Naive thymus-derived CD4-positive, alpha-beta T cell (primary cell): ENCODE measurements at regions not wholly inside any gene's neighbourhood (a gene's known extent, or its start where the extent isn't known, plus 50 kb on each side); places are given as distances from the start of the nearest gene placed in this dataset.

Experiments
- ATAC-seq: fragments of 150-1000 bp; cut with Tn5 transposase; 2 replicates; pipeline ENCODE4 v1.10.0; 2021; ENCODE audit warnings: mild to moderate bottlenecking, moderate library complexity
- CTCF ChIA-PET: fragments of 350-600 bp; sonication (Branson Sonifier 250); formaldehyde crosslinking; loops from one replicate; lab custom pipeline; 2021; ENCODE audit warnings: antibody characterized with exemption; lab: Charles Lee
- POLR2A ChIA-PET: fragments of 350-600 bp; sonication (Branson Sonifier 250); formaldehyde crosslinking; loops from one replicate; lab custom pipeline; 2021; ENCODE audit warnings: antibody characterized with exemption, inconsistent platforms; lab: Charles Lee
- DNase-seq, 9 donors: peaks; one replicate each; pipeline versions ENCODE4 v3.0.0 to v3.0.0-alpha.2; 2020 to 2022; ENCODE audit warnings: mixed read lengths in 1 of 9
- H3K27ac ChIP-seq: one replicate; pipeline ENCODE4 v1.7.0; 2013; ENCODE audit warnings: mild to moderate bottlenecking, low read depth, low read length, moderate library complexity
- H3K27me3 ChIP-seq, 2 donors: one replicate each; pipeline ENCODE4 v1.7.0; 2013; ENCODE audit warnings: low read length in 2 of 2, mild to moderate bottlenecking in 2 of 2, moderate library complexity in 2 of 2; ENCODE audit not compliant: control insufficient read depth in 2 of 2, insufficient read depth in 2 of 2
- H3K36me3 ChIP-seq, 3 experiments: 1 replicate in 2 of 3; 2 replicates in 1 of 3; pipeline ENCODE4 v1.7.0; 2013; ENCODE audit warnings: low read length in 3 of 3, mild to moderate bottlenecking in 3 of 3, moderate library complexity in 1 of 3; ENCODE audit not compliant: insufficient read depth in 3 of 3, control insufficient read depth in 2 of 3
- H3K4me1 ChIP-seq, 2 donors: one replicate each; pipeline ENCODE4 v1.7.0; 2013; ENCODE audit warnings: low read length in 2 of 2, mild to moderate bottlenecking in 2 of 2, moderate library complexity in 1 of 2; ENCODE audit not compliant: control insufficient read depth in 2 of 2, insufficient read depth in 2 of 2
- H3K4me3 ChIP-seq: 2 replicates; pipeline ENCODE4 v1.7.0; 2013; ENCODE audit warnings: mild to moderate bottlenecking, low read length
- H3K9me3 ChIP-seq, 3 experiments: 1 replicate in 2 of 3; 2 replicates in 1 of 3; pipeline ENCODE4 v1.7.0; 2013; ENCODE audit warnings: low read length in 3 of 3; ENCODE audit not compliant: control insufficient read depth in 2 of 3
- H3K27ac Mint-ChIP-seq, 9 donors: one replicate each; pipeline ENCODE4 v1.8.0; 2020 to 2022; ENCODE audit warnings: mixed read lengths in 9 of 9, mild to moderate bottlenecking in 8 of 9, moderate library complexity in 5 of 9, inconsistent platforms in 2 of 9
- H3K27me3 Mint-ChIP-seq, 5 donors: one replicate each; pipeline ENCODE4 v1.8.0; 2021 to 2022; ENCODE audit warnings: mixed read lengths in 5 of 5, mild to moderate bottlenecking in 1 of 5
- H3K36me3 Mint-ChIP-seq, 5 donors: one replicate each; pipeline ENCODE4 v1.8.0; 2020 to 2022; ENCODE audit warnings: mixed read lengths in 5 of 5, mild to moderate bottlenecking in 3 of 5, inconsistent platforms in 1 of 5
- H3K4me1 Mint-ChIP-seq, 7 donors: one replicate each; pipeline ENCODE4 v1.8.0; 2020 to 2022; ENCODE audit warnings: mixed read lengths in 7 of 7, mild to moderate bottlenecking in 3 of 7, inconsistent platforms in 1 of 7
- H3K4me3 Mint-ChIP-seq, 10 donors: one replicate each; pipeline ENCODE4 v1.8.0; 2020 to 2022; ENCODE audit warnings: mild to moderate bottlenecking in 10 of 10, mixed read lengths in 10 of 10, moderate library complexity in 6 of 10, inconsistent platforms in 2 of 10
- H3K9me3 Mint-ChIP-seq, 11 donors: one replicate each; pipeline ENCODE4 v1.8.0; 2020 to 2022; ENCODE audit warnings: mixed read lengths in 11 of 11, mild to moderate bottlenecking in 4 of 11, inconsistent platforms in 1 of 11, moderate library complexity in 1 of 11
- intact Hi-C, 2 donors: fragments of 100-400 bp; cut with micrococcal nuclease; formaldehyde crosslinking; loops; one replicate each; pipeline ENCODE4 v1.15.1; 2023

GRCh38 chr5:105953616-105954015, 1717.1 kb downstream of the EFNA5 start:
- H3K27me3 ChIP-seq, result no peaks in the 10 kb centered on the region
- ChIA-PET POLR2A (no interaction called here), CTCF (no interaction called here)
- H3K4me1 Mint-ChIP-seq, result no peaks in the 10 kb centered on the region
- ATAC-seq (no peak), DNase-seq (no peak)
- H3K4me3 ChIP-seq, result no peak overlapping the region
- H3K27me3 Mint-ChIP-seq, result no peaks in the 10 kb centered on the region
- peaks cover 0 to 12% (median 0%) of the 10 kb centered on the region in 11 donors for H3K9me3 Mint-ChIP-seq
- H3K36me3 ChIP-seq, result no peaks in the 10 kb centered on the region
- no peak overlapping the region for H3K27ac ChIP-seq
- H3K27ac Mint-ChIP-seq, result no peak overlapping the region
- no peaks in the 10 kb centered on the region for H3K36me3 Mint-ChIP-seq
- intact Hi-C loops, result no loop called here
- no peaks in the 10 kb centered on the region for H3K9me3 ChIP-seq
- no peak overlapping the region for H3K4me3 Mint-ChIP-seq
- H3K4me1 ChIP-seq, result no peaks in the 10 kb centered on the region

DNA sequence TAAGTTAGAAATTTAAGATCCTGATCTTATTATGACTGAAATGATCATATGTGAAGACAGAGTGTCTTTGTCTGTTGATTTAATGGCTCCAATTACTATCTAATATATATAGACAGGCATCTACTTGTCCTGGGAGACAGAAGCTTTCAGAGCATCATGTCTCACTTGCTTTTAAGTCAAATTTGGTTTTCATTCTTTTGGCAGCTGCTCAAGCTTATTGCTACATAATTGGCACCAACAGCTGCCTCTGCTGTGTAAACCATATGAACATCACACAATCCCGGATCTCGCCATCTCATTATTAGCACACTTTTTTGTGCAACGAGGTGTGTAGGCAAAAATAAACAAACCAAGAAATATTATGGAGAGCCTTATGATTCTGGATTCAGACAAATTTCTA, 1717.9 kb downstream of the EFNA5 start:
- no peaks in the 10 kb centered on the region for H3K9me3 ChIP-seq
- peaks cover 0 to 11% (median 0%) of the 10 kb centered on the region in 11 donors for H3K9me3 Mint-ChIP-seq
- no peak overlapping the region for H3K4me3 ChIP-seq
- no peaks in the 10 kb centered on the region for H3K36me3 ChIP-seq
- H3K27ac ChIP-seq, result no peak overlapping the region
- no peaks in the 10 kb centered on the region for H3K27me3 ChIP-seq
- H3K4me3 Mint-ChIP-seq, result no peak overlapping the region
- no peaks in the 10 kb centered on the region for H3K4me1 Mint-ChIP-seq
- H3K4me1 ChIP-seq, result no peaks in the 10 kb centered on the region
- H3K27me3 Mint-ChIP-seq, result no peaks in the 10 kb centered on the region
- CTCF ChIA-PET, result no interaction called here
- DNase-seq (no peak), ATAC-seq (no peak)
- H3K27ac Mint-ChIP-seq, result no peak overlapping the region
- POLR2A ChIA-PET, result no interaction called here
- no peaks in the 10 kb centered on the region for H3K36me3 Mint-ChIP-seq
- intact Hi-C loops, result no loop called here

GRCh38 chr5:105947461-105947860, 1723.3 kb downstream of the EFNA5 start:
- Histone ChIP-seq H3K36me3 (no peaks in the 10 kb centered on the region), H3K9me3 (no peaks in the 10 kb centered on the region), H3K27me3 (no peaks in the 10 kb centered on the region), H3K27ac (no peak overlapping the region), H3K4me1 (no peaks in the 10 kb centered on the region), H3K4me3 (no peak overlapping the region)
- intact Hi-C loops, result no loop called here
- H3K27ac Mint-ChIP-seq, result no peak overlapping the region
- H3K9me3 Mint-ChIP-seq, result peaks cover 0 to 18% (median 3%) of the 10 kb centered on the region in 11 donors
- H3K4me3 Mint-ChIP-seq, result no peak overlapping the region
- ATAC-seq (no peak), DNase-seq (no peak)
- H3K4me1 Mint-ChIP-seq, result no peaks in the 10 kb centered on the region
- H3K27me3 Mint-ChIP-seq, result no peaks in the 10 kb centered on the region
- no peaks in the 10 kb centered on the region for H3K36me3 Mint-ChIP-seq
- ChIA-PET CTCF (no interaction called here), POLR2A (no interaction called here)

DNA sequence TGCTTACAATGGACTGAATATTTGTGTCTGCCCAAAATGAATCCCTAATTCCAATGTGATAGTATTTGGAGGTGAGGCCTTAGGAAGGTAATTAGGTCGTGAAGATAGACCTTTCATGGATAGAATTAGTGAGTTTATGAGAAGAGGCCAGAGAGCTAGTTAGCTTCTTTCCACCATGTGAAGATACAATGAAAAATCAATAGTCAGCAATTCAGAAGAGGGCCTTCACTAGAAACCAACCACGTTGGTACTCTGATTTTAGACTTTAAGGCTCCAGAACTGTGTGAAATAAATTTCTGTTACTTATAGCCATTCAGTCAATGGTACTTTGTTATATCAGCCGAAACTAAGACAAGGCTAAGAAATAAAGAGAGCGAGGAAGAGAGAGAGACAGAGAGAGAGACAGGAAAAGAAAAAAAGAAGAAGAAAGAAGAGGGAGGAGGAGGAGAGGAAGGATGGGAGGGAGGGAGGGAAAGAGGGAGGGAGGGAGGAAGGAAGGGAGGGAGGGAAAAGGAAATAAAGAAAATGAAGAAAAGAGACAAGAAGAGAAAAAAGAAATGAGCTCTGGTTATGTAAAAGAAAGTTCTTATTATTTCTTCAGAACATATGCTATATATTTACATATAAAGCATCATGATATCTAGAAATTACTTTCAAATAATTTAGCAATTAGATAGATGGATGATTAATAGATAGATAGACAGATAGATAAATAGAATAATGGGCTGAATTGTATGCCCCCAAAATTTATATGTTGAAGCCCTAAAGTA, 1725.3 kb downstream of the EFNA5 start:
- no peaks in the 10 kb centered on the region for H3K4me1 Mint-ChIP-seq
- DNase-seq, result no peak
- CTCF ChIA-PET, result no interaction called here
- ATAC-seq, result no peak
- no peaks in the 10 kb centered on the region for H3K27me3 Mint-ChIP-seq
- H3K36me3 Mint-ChIP-seq, result no peaks in the 10 kb centered on the region
- POLR2A ChIA-PET, result no interaction called here
- no peak overlapping the region for H3K27ac ChIP-seq
- intact Hi-C loops, result no loop called here
- H3K27me3 ChIP-seq, result no peaks in the 10 kb centered on the region
- H3K9me3 Mint-ChIP-seq, result peaks cover 0 to 18% (median 4%) of the 10 kb centered on the region in 11 donors
- H3K36me3 ChIP-seq, result no peaks in the 10 kb centered on the region
- H3K4me1 ChIP-seq, result no peaks in the 10 kb centered on the region
- H3K4me3 ChIP-seq, result no peak overlapping the region
- no peaks in the 10 kb centered on the region for H3K9me3 ChIP-seq
- no peak overlapping the region for H3K4me3 Mint-ChIP-seq
- H3K27ac Mint-ChIP-seq, result no peak overlapping the region

DNA sequence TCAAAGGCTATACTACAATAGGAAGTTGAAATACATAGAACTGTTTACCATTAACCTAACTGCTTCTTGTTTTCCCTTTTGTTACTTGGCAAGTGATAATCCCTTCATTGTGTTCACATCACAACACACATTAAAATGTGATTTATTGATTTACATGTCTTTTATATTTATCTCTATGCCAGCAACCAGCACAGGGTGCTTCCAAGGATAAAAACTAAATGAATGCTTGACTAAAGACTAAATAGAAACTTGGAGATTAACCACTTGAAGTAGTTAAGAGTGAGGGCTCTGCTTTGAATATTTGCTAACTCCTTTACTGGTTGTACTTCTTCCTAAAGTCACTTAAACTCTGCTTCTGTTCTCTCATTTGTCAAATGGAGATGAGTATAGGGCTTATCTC, 1730.6 kb downstream of the EFNA5 start:
- POLR2A ChIA-PET, result no interaction called here
- Mint-ChIP-seq H3K36me3 (no peaks in the 10 kb centered on the region), H3K4me3 (no peak overlapping the region), H3K27me3 (no peaks in the 10 kb centered on the region), H3K4me1 (no peaks in the 10 kb centered on the region), H3K9me3 (peaks cover 4 to 21% (median 10%) of the 10 kb centered on the region in 11 donors), H3K27ac (no peak overlapping the region)
- Histone ChIP-seq H3K36me3 (no peaks in the 10 kb centered on the region), H3K4me1 (no peaks in the 10 kb centered on the region), H3K4me3 (no peak overlapping the region), H3K27ac (no peak overlapping the region), H3K9me3 (no peaks in the 10 kb centered on the region), H3K27me3 (no peaks in the 10 kb centered on the region)
- CTCF ChIA-PET, result no interaction called here
- no peak for DNase-seq
- intact Hi-C loops, result no loop called here
- no peak for ATAC-seq

DNA sequence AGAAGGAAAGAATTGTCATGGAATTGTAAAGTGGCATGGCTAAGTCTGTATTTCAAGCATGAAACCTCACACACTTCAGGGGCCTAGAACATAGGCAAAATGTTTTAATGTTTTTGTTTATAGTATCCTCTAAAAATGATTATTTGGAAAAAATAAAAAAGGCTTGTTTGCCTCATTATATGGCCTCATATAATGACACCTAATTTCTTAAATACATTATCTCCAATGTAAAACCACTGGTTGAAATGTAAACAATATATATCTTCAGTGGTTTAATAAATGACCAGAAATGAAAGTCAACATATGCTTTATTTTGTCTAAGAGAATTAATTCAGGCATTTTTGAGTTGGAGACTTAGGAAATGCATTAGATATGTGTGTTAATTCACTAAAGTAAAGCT, 1736.6 kb downstream of the EFNA5 start:
- H3K27me3 ChIP-seq, result no peaks in the 10 kb centered on the region
- no peaks in the 10 kb centered on the region for H3K36me3 ChIP-seq
- peaks cover 0 to 29% (median 10%) of the 10 kb centered on the region in 11 donors for H3K9me3 Mint-ChIP-seq
- H3K36me3 Mint-ChIP-seq, result no peaks in the 10 kb centered on the region
- H3K9me3 ChIP-seq, result no peaks in the 10 kb centered on the region
- H3K27ac ChIP-seq, result no peak overlapping the region
- intact Hi-C loops, result no loop called here
- H3K4me1 ChIP-seq, result no peaks in the 10 kb centered on the region
- CTCF ChIA-PET, result no interaction called here
- H3K27me3 Mint-ChIP-seq, result no peaks in the 10 kb centered on the region
- no peak overlapping the region for H3K4me3 ChIP-seq
- H3K27ac Mint-ChIP-seq, result no peak overlapping the region
- ATAC-seq (no peak), DNase-seq (no peak)
- H3K4me3 Mint-ChIP-seq, result no peak overlapping the region
- no peaks in the 10 kb centered on the region for H3K4me1 Mint-ChIP-seq
- POLR2A ChIA-PET, result no interaction called here

DNA sequence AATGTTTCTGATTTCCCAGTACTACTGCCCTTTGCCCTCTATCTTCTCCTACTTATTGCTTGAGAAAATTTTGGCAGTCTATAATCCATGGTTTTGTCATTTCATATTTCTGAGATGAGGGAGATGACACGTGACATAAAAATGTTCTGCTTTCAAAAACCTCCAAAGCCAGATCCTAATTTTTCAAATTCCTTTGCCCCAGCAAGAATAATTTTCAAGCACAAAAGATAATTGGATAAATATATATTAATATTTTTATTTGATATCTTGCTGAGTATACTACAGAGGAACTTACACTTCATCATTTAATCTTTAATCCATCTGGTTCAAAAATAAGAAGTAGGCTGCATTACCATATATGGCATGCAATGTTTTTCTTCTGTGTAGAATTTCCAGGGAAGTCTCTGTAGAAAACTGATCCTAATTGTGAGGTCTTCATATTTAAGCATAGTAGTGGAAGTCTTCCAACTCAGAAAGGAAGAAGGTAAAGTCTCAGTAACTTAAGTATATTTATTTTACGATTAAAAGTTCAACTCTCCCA, 1738.8 kb downstream of the EFNA5 start:
- intact Hi-C loops, result no loop called here
- Mint-ChIP-seq H3K4me3 (no peak overlapping the region), H3K27ac (no peak overlapping the region), H3K4me1 (no peaks in the 10 kb centered on the region), H3K27me3 (no peaks in the 10 kb centered on the region), H3K36me3 (no peaks in the 10 kb centered on the region), H3K9me3 (peaks cover 0 to 18% (median 6%) of the 10 kb centered on the region in 11 donors)
- ATAC-seq (no peak), DNase-seq (no peak)
- Histone ChIP-seq H3K4me1 (no peaks in the 10 kb centered on the region), H3K9me3 (no peaks in the 10 kb centered on the region), H3K36me3 (no peaks in the 10 kb centered on the region), H3K27me3 (no peaks in the 10 kb centered on the region), H3K4me3 (no peak overlapping the region), H3K27ac (no peak overlapping the region)
- ChIA-PET POLR2A (no interaction called here), CTCF (no interaction called here)
